Glutamatergic neuron (in vitro differentiated cells): ENCODE measurements at regions not wholly inside any gene's neighbourhood (a gene's known extent, or its start where the extent isn't known, plus 50 kb on each side); places are given as distances from the start of the nearest gene placed in this dataset.

Experiments
- DNase-seq: peaks from one replicate; pipeline ENCODE4 v3.0.0; 2022
- H3K27ac Mint-ChIP-seq: one replicate; pipeline ENCODE4 v1.8.0; 2020; ENCODE audit warnings: mild to moderate bottlenecking, mixed read lengths, inconsistent platforms; ENCODE audit not compliant: unreplicated experiment
- H3K27me3 Mint-ChIP-seq: one replicate; pipeline ENCODE4 v1.8.0; 2020; ENCODE audit warnings: mild to moderate bottlenecking, moderate library complexity, mixed read lengths, inconsistent platforms; ENCODE audit not compliant: unreplicated experiment
- H3K36me3 Mint-ChIP-seq: one replicate; pipeline ENCODE4 v1.8.0; 2020; ENCODE audit warnings: mild to moderate bottlenecking, mixed read lengths, inconsistent platforms; ENCODE audit not compliant: unreplicated experiment
- H3K4me1 Mint-ChIP-seq: one replicate; pipeline ENCODE4 v1.8.0; 2020; ENCODE audit warnings: mild to moderate bottlenecking, low read depth, mixed read lengths, inconsistent platforms; ENCODE audit not compliant: unreplicated experiment
- H3K4me3 Mint-ChIP-seq: one replicate; pipeline ENCODE4 v1.8.0; 2020; ENCODE audit warnings: mild to moderate bottlenecking, mixed read lengths, inconsistent platforms; ENCODE audit not compliant: unreplicated experiment
- H3K9me3 Mint-ChIP-seq: one replicate; pipeline ENCODE4 v1.8.0; 2020; ENCODE audit warnings: mild to moderate bottlenecking, moderate library complexity, mixed read lengths, inconsistent platforms; ENCODE audit not compliant: unreplicated experiment
- TF ChIP-seq, protein P1 (sequence below): fragments of 200-600 bp; sonication (generic); IDR thresholded peaks from one replicate; pipeline ENCODE4 v1.5.0; 2021; ENCODE audit not compliant: partially characterized antibody, unreplicated experiment

DNA sequence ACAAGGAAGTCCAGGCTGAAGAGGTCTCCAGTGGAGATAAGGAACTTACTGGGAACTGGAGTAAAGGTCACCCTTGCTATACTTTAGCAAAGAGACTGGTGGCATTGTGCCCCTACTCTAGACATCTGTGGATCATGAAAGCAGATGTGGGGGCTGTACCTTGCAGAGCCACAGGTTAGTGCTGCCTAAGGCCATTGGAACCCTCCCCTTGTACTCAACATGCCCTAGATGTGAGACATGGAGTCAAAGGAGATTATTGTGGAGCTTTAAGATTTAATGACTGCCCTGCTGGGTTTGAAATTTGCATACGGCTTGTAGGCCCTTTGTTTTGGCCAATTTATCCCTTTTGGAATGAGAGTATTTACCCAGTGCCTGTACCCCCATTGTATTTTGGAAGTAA, 397.3 kb upstream of the GRIN3A start:
- Mint-ChIP-seq H3K36me3 (no peaks in the 10 kb centered on the region), H3K27ac (no peak overlapping the region), H3K9me3 (no peaks in the 10 kb centered on the region), H3K27me3 (no peaks in the 10 kb centered on the region), H3K4me1 (no peaks in the 10 kb centered on the region), H3K4me3 (no peak overlapping the region)
- TF ChIP-seq, protein P1, sequence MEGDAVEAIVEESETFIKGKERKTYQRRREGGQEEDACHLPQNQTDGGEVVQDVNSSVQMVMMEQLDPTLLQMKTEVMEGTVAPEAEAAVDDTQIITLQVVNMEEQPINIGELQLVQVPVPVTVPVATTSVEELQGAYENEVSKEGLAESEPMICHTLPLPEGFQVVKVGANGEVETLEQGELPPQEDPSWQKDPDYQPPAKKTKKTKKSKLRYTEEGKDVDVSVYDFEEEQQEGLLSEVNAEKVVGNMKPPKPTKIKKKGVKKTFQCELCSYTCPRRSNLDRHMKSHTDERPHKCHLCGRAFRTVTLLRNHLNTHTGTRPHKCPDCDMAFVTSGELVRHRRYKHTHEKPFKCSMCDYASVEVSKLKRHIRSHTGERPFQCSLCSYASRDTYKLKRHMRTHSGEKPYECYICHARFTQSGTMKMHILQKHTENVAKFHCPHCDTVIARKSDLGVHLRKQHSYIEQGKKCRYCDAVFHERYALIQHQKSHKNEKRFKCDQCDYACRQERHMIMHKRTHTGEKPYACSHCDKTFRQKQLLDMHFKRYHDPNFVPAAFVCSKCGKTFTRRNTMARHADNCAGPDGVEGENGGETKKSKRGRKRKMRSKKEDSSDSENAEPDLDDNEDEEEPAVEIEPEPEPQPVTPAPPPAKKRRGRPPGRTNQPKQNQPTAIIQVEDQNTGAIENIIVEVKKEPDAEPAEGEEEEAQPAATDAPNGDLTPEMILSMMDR: no peak
- DNase-seq: no peak

DNA sequence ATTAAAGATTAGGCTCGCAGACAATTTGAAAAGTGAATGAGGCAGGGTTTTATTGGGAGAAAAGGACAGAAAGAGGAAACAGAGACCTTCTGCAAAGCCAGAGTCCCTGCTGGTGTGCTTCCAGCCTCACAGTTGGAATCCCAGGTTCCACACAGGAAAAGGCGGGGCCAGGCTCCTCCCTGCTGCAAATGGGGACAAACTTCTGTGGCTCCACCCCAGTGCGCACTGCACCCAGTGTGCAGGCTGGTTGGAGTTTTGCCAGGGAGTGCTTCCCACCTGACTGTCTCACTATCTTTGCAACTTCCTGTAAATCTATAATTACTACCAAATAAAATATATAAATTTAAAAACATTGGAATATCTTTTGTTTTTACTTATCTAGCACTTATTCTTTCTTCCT, 386.0 kb upstream of the GRIN3A start:
- DNase-seq: no peak
- Mint-ChIP-seq H3K27me3 (peaks cover 2% of the 10 kb centered on the region), H3K36me3 (no peaks in the 10 kb centered on the region), H3K9me3 (peaks cover 3% of the 10 kb centered on the region), H3K27ac (no peak overlapping the region), H3K4me1 (no peaks in the 10 kb centered on the region), H3K4me3 (no peak overlapping the region)
- TF ChIP-seq, protein P1: no peak

DNA sequence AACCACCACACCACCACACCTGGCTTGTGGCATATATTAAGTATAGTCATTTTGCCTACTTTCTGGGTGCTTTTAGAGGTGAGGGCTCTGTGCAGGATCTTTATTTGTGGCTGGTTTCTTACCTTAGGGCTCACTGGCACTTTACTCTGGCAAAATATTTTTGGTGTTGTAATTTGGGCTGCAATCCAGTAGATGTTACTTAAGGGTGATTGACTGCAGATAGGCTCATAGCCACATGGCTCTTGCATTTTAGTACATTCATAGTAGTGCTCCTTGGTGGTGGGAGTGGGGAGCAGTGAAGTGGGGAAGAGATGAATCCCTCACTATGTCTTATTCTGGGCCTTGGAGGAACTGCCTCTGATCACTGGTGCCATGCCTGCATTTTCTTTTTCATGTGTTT, 376.1 kb upstream of the GRIN3A start:
- TF ChIP-seq, protein P1: no peak
- H3K36me3 Mint-ChIP-seq: no peaks in the 10 kb centered on the region
- H3K9me3 Mint-ChIP-seq: peaks cover 1% of the 10 kb centered on the region
- H3K4me3 Mint-ChIP-seq: no peak overlapping the region
- DNase-seq: no peak
- H3K4me1 Mint-ChIP-seq: no peaks in the 10 kb centered on the region
- no peak overlapping the region for H3K27ac Mint-ChIP-seq
- no peaks in the 10 kb centered on the region for H3K27me3 Mint-ChIP-seq

DNA sequence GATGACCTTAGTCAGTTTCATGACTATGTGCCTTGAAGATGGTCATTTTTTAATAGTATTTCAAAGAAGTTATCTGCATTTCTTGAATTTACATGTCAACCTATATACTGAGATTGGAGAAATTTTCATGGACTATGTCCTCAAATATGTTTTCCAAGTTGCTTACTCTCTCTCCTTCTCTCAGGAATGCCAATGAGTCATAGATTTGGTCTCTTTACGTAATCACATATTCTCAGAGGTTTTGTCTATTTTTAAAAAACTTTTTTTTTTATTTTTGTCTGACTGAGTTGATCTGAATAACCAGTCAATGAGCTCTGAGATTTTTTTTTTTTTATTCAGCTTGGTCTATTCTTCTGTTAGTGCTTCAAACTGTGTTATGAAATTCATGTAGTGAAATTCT, 374.7 kb upstream of the GRIN3A start:
- no peak for DNase-seq
- Mint-ChIP-seq H3K4me1 (no peaks in the 10 kb centered on the region), H3K27me3 (no peaks in the 10 kb centered on the region), H3K27ac (no peak overlapping the region), H3K4me3 (no peak overlapping the region), H3K9me3 (peaks cover 1% of the 10 kb centered on the region), H3K36me3 (no peaks in the 10 kb centered on the region)
- TF ChIP-seq, protein P1: no peak

DNA sequence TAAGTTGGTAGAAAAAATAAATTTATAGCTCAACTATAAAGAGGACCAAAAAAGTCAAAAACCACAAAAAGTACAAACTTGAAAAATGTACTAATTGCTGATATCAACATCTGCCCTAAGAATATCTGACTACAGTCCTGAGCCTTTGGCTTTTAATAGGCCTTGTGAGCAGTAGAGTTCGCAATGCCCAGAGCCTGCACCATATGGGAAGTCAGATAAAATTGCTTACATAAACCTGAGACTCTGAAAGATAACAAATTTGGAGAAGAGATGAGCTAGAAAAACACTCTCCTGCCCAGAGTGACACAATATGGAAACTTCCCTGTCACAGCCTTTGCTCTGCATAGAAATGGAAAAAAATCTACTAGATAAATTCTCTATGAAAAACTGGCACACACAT, 368.0 kb upstream of the GRIN3A start:
- no peaks in the 10 kb centered on the region for H3K4me1 Mint-ChIP-seq

More for the DNA sequence above, 368.0 kb upstream of the GRIN3A start:
- Mint-ChIP-seq H3K27ac (no peak overlapping the region), H3K4me3 (no peak overlapping the region), H3K9me3 (no peaks in the 10 kb centered on the region), H3K36me3 (no peaks in the 10 kb centered on the region), H3K27me3 (no peaks in the 10 kb centered on the region)
- DNase-seq: no peak
- TF ChIP-seq, protein P1: no peak
